ENCODE measurements at regions not wholly inside any gene's neighbourhood (a gene's known extent, or its start where the extent isn't known, plus 50 kb on each side); places are given as distances from the start of the nearest gene placed in this dataset.

GRCh38 chr5:81819556-81820317 is 68.8 kb upstream of the SSBP2 start:
- DNase-seq, result no peak
- no peak overlapping the region for H3K27ac ChIP-seq

GRCh38 chr5:81817980-81818379 is 67.1 kb upstream of the SSBP2 start:
- Histone ChIP-seq H3K9me3 (ENCODE audit: severe bottlenecking) (no peaks in the 10 kb centered on the region), H3K36me3 (no peaks in the 10 kb centered on the region), H3K4me3 (ENCODE audit: low read depth, low read length) (no peak overlapping the region), H3K27me3 (ENCODE audit: insufficient read depth, low read depth, severe bottlenecking) (no peaks in the 10 kb centered on the region), H3K27ac (no peak overlapping the region)
- TF ChIP-seq CTCF (IDR thresholded peaks at IDR 0.05; ENCODE audit: low read depth, low read length), result no peak
- no peak for DNase-seq

More at GRCh38 chr5:81819556-81820317, 68.8 kb upstream of the SSBP2 start:
- no peak for TF ChIP-seq CTCF (IDR thresholded peaks at IDR 0.05; ENCODE audit: low read depth, low read length)
- Histone ChIP-seq H3K27me3 (ENCODE audit: insufficient read depth, low read depth, severe bottlenecking) (no peaks in the 10 kb centered on the region), H3K4me3 (ENCODE audit: low read depth, low read length) (no peak overlapping the region), H3K36me3 (no peaks in the 10 kb centered on the region), H3K9me3 (ENCODE audit: severe bottlenecking) (no peaks in the 10 kb centered on the region)

- H3K27ac ChIP-seq, result no peak overlapping the region
- TF ChIP-seq CTCF (IDR thresholded peaks at IDR 0.05; ENCODE audit: low read depth, low read length), result no peak
- H3K36me3 ChIP-seq, result no peaks in the 10 kb centered on the region
- no peaks in the 10 kb centered on the region for H3K9me3 ChIP-seq (ENCODE audit: severe bottlenecking)
- H3K27me3 ChIP-seq (ENCODE audit: insufficient read depth, low read depth, severe bottlenecking), result no peaks in the 10 kb centered on the region
- H3K4me3 ChIP-seq (ENCODE audit: low read depth, low read length), result no peak overlapping the region
- DNase-seq, result no peak
Measured at GRCh38 chr5:81817086-81817485, 66.2 kb upstream of the SSBP2 start.

- Histone ChIP-seq H3K36me3 (no peaks in the 10 kb centered on the region), H3K27ac (no peak overlapping the region), H3K27me3 (ENCODE audit: insufficient read depth, low read depth, severe bottlenecking) (no peaks in the 10 kb centered on the region), H3K4me3 (ENCODE audit: low read depth, low read length) (no peak overlapping the region), H3K9me3 (ENCODE audit: severe bottlenecking) (no peaks in the 10 kb centered on the region)
- TF ChIP-seq CTCF (IDR thresholded peaks at IDR 0.05; ENCODE audit: low read depth, low read length), result no peak
- DNase-seq, result no peak
Measured at GRCh38 chr5:81815321-81815720, 64.4 kb upstream of the SSBP2 start.

- no peak for DNase-seq
- no peak overlapping the region for H3K27ac ChIP-seq
- H3K4me3 ChIP-seq (ENCODE audit: low read depth, low read length), result no peak overlapping the region
- H3K9me3 ChIP-seq (ENCODE audit: severe bottlenecking), result no peaks in the 10 kb centered on the region
- H3K27me3 ChIP-seq (ENCODE audit: insufficient read depth, low read depth, severe bottlenecking), result no peaks in the 10 kb centered on the region
- no peak for TF ChIP-seq CTCF (IDR thresholded peaks at IDR 0.05; ENCODE audit: low read depth, low read length)
- no peaks in the 10 kb centered on the region for H3K36me3 ChIP-seq
Measured at GRCh38 chr5:81808106-81808505, 57.2 kb upstream of the SSBP2 start.

GRCh38 chr5:81805086-81805485 is 54.2 kb upstream of the SSBP2 start:
- no peaks in the 10 kb centered on the region for H3K27me3 ChIP-seq (ENCODE audit: insufficient read depth, low read depth, severe bottlenecking)
- no peak overlapping the region for H3K27ac ChIP-seq
- H3K36me3 ChIP-seq, result no peaks in the 10 kb centered on the region
- H3K4me3 ChIP-seq (ENCODE audit: low read depth, low read length), result no peak overlapping the region
- no peak for TF ChIP-seq CTCF (IDR thresholded peaks at IDR 0.05; ENCODE audit: low read depth, low read length)
- DNase-seq, result no peak
- H3K9me3 ChIP-seq (ENCODE audit: severe bottlenecking), result no peaks in the 10 kb centered on the region
